Lung (tissue), 11 donors: ENCODE measurements at regions not wholly inside any gene's neighbourhood (a gene's known extent, or its start where the extent isn't known, plus 50 kb on each side); places are given as distances from the start of the nearest gene placed in this dataset.

Source experiments
- ATAC-seq: fragments of 200-7000 bp; cut with Tn5 transposase; one replicate; pipeline ENCODE4 v1.9.1; 2020; ENCODE audit warnings: moderate number of reproducible peaks; ENCODE audit not compliant: insufficient read depth, low FRiP score
- DNase-seq, 3 donors: peaks; one replicate each; pipeline ENCODE4 v3.0.0-alpha.2; 2013 to 2017
- H3K27ac ChIP-seq, 2 donors: one replicate each; pipeline ENCODE4 v1.5.1; 2013; ENCODE audit warnings: mild to moderate bottlenecking in 2 of 2, moderate library complexity in 2 of 2, control low read depth in 1 of 2, inconsistent platforms in 1 of 2, low read depth in 1 of 2, low read length in 1 of 2
- H3K27me3 ChIP-seq, 3 donors: one replicate each; pipeline ENCODE4 v1.5.1; 2013; ENCODE audit warnings: low read length in 2 of 3; ENCODE audit not compliant: control insufficient read depth in 3 of 3, insufficient read depth in 3 of 3
- H3K36me3 ChIP-seq, 4 donors: one replicate each; pipeline ENCODE4 v1.5.1; 2013; ENCODE audit warnings: low read length in 4 of 4, mild to moderate bottlenecking in 1 of 4, moderate library complexity in 1 of 4; ENCODE audit not compliant: control insufficient read depth in 4 of 4, insufficient read depth in 4 of 4
- H3K4me1 ChIP-seq, 5 donors: one replicate each; pipeline ENCODE4 v1.5.1; 2013; ENCODE audit warnings: low read length in 5 of 5, mild to moderate bottlenecking in 2 of 5, moderate library complexity in 1 of 5; ENCODE audit not compliant: control insufficient read depth in 5 of 5, insufficient read depth in 5 of 5
- H3K4me3 ChIP-seq: one replicate; pipeline ENCODE4 v1.5.1; 2013; ENCODE audit warnings: mild to moderate bottlenecking, control low read depth, moderate library complexity
- H3K9ac ChIP-seq, 2 donors: one replicate each; pipeline ENCODE4 v1.5.1; 2013; ENCODE audit warnings: low read length in 2 of 2, control low read depth in 1 of 2; ENCODE audit not compliant: insufficient read depth in 1 of 2
- H3K9me3 ChIP-seq, 4 donors: one replicate each; pipeline ENCODE4 v1.5.1; 2013; ENCODE audit warnings: low read length in 3 of 4, mild to moderate bottlenecking in 1 of 4, moderate library complexity in 1 of 4; ENCODE audit not compliant: control insufficient read depth in 4 of 4, insufficient read depth in 3 of 4
- CTCF ChIP-seq: IDR thresholded peaks from 2 replicates; pipeline ENCODE4 v1.5.1; 2012; ENCODE audit warnings: mild to moderate bottlenecking; ENCODE audit errors: control extremely low read depth, extremely low read depth
- WGBS, 2 donors: extraction: QIAGEN DNeasy Blood & Tissue Kit; methylation state at CpG; one replicate each; pipeline ENCODE4 v1.1.7; 2013; 5-methylcytosine and 5-hydroxymethylcytosine counted together
- donor health status: control.
- donor health status: control.
- donor health status: Bipolar disorder and iron deficiency.
- donor health status: healthy.
- donor health status: DM: yes; HTN: yes; CAD: no.

DNA sequence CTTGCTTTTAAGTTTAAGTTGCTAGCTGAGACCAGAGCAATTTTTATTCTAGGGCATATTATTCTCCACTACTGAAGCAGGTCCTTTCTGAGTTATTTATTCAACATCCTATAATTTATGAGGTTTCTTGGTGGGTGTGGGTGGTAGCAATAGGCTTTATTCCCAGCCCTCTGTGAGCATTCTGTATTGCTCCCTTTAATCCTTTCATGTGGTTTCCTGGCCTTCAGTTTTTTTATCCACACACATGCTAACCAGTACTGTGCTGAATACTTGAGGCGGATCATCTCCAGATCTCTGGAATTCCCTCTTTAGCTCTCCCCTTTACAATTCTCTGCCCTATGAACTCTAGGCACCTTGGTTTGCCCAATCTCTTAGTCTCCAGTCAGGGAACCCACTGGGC is 91.8 kb upstream of the GLRA1 start:
- H3K27me3 ChIP-seq = no peaks in the 10 kb centered on the region
- ATAC-seq (no peak), DNase-seq (no peak)
- H3K4me1 ChIP-seq = no peaks in the 10 kb centered on the region
- no peaks in the 10 kb centered on the region for H3K36me3 ChIP-seq
- no peak overlapping the region for H3K4me3 ChIP-seq
- TF ChIP-seq CTCF = no peak
- 84 to 88% methylated on average over 1 of the region's 1 CpG for WGBS, 2 donors
- no peak overlapping the region for H3K9ac ChIP-seq
- no peak overlapping the region for H3K27ac ChIP-seq
- no peaks in the 10 kb centered on the region for H3K9me3 ChIP-seq

GRCh38 chr5:152007653-152008335 is 83.1 kb upstream of the GLRA1 start:
- Histone ChIP-seq H3K27me3 (no peaks in the 10 kb centered on the region), H3K4me1 (no peaks in the 10 kb centered on the region), H3K36me3 (no peaks in the 10 kb centered on the region), H3K27ac (no peak overlapping the region), H3K4me3 (no peak overlapping the region), H3K9ac (no peak overlapping the region), H3K9me3 (peaks cover 0 to 4% (median 0%) of the 10 kb centered on the region in 4 donors)
- ATAC-seq = no peak
- no peak for DNase-seq
- no peak for TF ChIP-seq CTCF
- 16 to 22% methylated on average over 3 of the region's 3 CpGs for WGBS, 2 donors

- H3K4me3 ChIP-seq = no peak overlapping the region
- H3K36me3 ChIP-seq = no peaks in the 10 kb centered on the region
- no peak overlapping the region for H3K27ac ChIP-seq
- WGBS, 2 donors = 89 to 95% methylated on average over 13 of the region's 13 CpGs
- H3K27me3 ChIP-seq = no peaks in the 10 kb centered on the region
- ATAC-seq (no peak), DNase-seq (no peak)
- H3K9me3 ChIP-seq = peaks cover 0 to 4% (median 2%) of the 10 kb centered on the region in 4 donors
- TF ChIP-seq CTCF = no peak
- no peak overlapping the region for H3K9ac ChIP-seq
- H3K4me1 ChIP-seq = no peaks in the 10 kb centered on the region
These were observed 79.4 kb upstream of the GLRA1 start for GRCh38 chr5:152004095-152004494.
